GM18511 (cell line): ENCODE measurements at regions not wholly inside any gene's neighbourhood (a gene's known extent, or its start where the extent isn't known, plus 50 kb on each side); places are given as distances from the start of the nearest gene placed in this dataset.
"Not testable (repeated sequence)": the region's sequence is repeated elsewhere in the genome, so short reads cannot be mapped to it uniquely, and the experiment has no call there.

Source experiments
- ATAC-seq: cut with Tn5 transposase; IDR thresholded peaks from one replicate; pipeline ENCODE4 v1.9.1; 2021; ENCODE audit warnings: mild to moderate bottlenecking, moderate library complexity; ENCODE audit not compliant: unreplicated experiment

DNA sequence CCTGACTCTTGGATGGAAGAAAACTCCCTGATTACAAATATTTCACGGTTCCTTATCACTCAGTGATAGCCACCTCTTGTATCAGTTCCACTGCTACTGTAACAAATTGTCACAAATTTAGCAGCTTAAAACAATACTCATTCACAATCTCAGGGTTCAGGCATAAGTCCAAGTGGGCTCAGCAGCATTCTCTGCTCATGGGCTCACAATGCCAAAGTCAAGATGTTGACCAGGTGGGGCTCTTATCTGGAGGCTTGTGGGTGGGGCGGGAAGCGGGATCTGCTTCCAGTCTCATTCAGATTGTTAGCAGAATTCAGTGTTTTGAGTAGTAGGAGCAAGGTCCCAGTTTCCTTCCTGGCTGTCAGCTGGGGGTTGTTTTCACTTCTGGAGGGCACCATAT is 137.3 kb upstream of the FAM78B start:
- no peak for ATAC-seq

GRCh38 chr1:166305371-166305770 is 138.6 kb upstream of the FAM78B start:
- no peak for ATAC-seq

DNA sequence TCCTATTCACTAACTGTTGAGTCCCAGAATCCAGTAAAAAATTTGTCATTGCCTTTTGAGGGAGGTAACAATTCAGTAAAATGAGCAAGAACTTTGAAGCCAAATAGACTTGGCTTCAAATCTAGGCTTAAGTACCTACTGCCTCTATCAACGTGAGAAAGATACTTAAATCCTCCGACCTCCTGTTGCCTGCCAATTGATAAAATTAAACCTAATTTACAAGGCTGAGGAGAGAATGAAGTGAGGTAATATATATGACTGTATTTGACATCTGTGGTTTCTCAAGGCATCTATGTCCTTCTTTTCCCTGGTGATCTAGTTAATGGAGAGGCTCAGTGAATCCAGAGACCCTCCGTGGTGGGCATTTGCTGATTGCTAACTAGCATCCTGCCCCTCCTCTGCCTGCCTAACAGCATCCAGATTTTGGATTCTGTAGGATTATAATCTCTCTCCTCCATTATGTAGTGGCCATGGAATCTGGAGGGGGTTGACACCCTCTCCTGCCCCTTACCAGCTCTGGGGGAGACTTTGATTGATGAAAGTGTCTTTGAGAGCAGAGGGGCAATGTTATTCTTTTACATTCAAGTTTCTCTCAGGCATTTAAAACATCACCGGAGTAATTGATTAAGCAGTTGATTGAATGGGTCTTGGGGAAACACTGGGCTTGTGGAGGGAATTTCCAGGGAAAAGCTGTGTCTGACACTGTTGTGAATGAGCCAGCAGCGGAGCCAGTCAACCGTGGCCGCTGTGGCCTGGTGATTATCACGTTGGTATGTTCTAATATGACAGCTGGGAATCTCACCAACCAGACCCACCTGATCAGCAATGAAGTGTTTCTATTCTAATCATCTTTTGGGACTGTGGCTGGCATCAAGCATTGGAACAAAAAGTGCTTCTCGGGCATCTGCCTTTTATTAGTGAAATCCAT is 140.7 kb upstream of the FAM78B start:
- peak; percentile 42 for ATAC-seq

GRCh38 chr1:166316306-166316705 is 149.5 kb upstream of the FAM78B start:
- not testable (repeated sequence) for ATAC-seq

DNA sequence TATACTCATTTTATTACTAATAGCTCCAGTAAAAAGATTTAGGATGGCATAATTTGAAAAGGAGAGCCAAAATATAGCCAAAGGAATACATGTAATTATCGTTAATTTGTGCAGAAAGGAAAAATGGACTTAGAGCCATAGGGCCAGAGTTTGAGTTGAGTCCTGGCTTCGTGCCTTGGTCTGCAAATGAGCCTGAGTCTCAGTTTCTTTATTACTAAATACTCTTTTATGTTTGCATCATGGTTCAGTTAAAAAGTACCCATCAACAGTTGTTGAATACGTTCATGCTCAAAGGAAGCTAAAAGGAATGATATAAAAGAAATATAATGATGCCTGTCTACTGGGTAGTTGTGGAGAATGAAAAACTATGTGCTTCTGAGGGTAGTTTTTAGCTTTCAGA is 155.7 kb upstream of the FAM78B start:
- ATAC-seq = peak; percentile 68

- ATAC-seq = no peak
Observed at GRCh38 chr1:166327886-166328285, 161.1 kb upstream of the FAM78B start.

GRCh38 chr1:166328956-166329355 is 162.2 kb upstream of the FAM78B start:
- no peak for ATAC-seq

GRCh38 chr1:166330096-166330495 is 163.3 kb upstream of the FAM78B start:
- no peak for ATAC-seq

DNA sequence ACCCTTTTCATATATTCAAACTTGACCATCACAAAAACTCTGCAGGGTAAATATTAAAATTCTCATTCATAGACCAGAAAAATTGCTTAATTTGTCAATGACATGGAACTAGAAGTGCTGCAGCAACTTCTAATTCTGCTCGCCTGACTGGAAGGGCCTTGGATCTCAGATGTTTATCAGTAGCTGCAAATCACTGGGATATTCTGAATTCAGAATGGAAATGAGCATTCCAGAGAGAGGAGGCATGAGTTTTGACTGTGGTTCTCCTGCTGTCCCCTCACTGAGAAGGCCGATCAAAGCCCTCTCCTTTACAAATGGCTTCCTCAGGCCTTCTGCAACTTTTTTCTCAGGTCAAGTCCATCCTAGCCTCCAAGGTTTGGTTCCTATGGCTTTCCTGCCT is 171.3 kb upstream of the FAM78B start:
- no peak for ATAC-seq

DNA sequence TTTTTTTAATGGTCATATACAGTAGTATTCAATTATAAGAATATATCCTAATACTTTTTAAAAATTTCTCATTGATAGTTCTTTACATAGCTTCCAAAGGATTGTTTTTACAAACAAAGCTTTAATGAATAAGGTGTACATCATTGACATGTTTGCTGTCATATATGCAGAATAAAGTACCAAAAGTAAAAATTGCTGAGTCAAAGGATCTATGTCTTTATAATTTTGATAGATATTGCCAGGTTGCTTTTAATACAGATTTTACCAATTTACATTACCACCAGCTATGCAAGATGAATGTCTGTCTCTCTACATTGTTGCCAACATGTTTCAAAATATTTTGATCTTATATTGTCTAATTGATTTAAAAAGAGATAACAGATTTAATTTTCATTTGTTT is 173.9 kb upstream of the FAM78B start:
- ATAC-seq = no peak

GRCh38 chr1:166343276-166343675 is 176.5 kb upstream of the FAM78B start:
- ATAC-seq = no peak

- no peak for ATAC-seq
Observed at GRCh38 chr1:166350490-166350889, 183.7 kb upstream of the FAM78B start.

- no peak for ATAC-seq
Observed at GRCh38 chr1:166351676-166352075, 184.9 kb upstream of the FAM78B start.

- no peak for ATAC-seq
Observed at GRCh38 chr1:166353213-166353612, 186.4 kb upstream of the FAM78B start.

DNA sequence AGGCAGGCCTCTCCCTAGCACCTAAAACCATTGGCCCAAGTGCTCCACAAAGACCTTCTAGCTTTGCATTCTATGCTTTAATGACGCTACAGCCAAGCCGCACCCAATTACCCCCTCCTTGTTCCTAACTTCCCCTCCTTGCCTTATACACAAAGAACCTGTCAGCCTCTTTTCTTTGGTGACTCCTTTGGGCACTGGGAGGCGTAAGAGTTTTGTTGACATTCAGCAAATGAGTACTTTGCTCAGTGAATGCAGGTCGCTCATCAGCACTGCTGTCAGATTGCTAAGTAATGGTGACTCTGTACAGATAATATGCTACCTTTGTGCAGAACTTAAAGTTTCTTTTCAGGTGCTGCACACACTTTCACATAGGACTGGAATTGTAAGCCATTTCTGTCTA is 187.6 kb upstream of the FAM78B start:
- no peak for ATAC-seq

DNA sequence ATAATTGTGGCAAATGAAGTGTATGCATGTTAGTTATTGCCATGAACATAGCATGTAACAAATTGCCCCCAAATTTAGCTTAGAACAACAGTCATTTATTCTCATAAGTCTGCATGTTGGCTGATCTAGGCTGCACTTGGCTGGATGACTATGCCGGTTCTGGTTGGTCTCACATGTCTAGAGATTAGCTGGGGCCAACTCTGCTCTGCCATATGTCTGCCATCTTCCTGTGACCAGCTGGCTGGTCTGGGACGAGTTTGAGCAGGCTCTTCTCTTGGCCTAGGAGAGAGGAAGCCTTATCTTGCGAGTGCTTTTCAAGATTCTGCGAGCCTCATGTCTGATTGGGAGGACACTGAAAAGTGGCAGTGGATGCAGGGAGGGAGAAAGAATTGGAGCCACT is 198.3 kb upstream of the FAM78B start:
- ATAC-seq = no peak

DNA sequence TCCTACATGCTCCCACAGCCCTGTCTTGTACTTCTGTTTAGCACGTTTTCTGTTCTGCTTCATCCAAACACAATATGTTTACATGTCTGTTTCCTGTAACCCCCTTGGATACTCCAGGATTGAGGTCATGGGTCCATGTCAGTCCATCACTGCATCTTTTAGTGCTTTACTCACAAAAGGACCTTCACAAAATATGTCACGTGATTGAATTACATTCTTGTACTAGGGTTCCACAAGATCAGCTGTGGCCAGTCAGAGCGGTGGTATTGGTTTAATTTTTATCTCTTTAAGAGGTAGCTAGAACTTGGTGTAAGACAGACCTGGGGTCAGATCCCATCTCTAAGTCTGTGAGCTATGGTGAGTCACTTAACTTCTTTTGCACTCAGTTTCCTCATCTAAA is 201.2 kb upstream of the FAM78B start:
- ATAC-seq = no peak

GRCh38 chr1:166377896-166378295 is 211.1 kb upstream of the FAM78B start:
- ATAC-seq = no peak

DNA sequence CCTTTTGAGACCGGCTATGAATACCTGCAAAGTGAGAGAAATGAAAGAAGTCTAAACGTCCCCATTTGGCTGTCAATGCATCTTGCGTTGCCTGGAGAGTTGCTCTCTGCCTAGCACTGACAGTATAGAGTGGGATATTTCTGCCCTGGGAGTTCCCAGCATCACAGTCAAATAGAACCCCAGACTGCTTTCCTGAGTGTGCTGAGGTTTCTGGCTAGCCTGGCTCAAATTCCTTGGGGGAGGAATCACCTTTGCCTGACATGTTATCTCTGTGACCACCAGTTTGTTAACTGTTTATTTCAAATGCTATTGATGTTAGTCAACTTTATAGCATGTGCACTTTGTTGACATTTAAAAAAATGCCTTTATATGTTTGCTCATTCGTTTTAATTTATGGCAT is 212.0 kb upstream of the FAM78B start:
- no peak for ATAC-seq

DNA sequence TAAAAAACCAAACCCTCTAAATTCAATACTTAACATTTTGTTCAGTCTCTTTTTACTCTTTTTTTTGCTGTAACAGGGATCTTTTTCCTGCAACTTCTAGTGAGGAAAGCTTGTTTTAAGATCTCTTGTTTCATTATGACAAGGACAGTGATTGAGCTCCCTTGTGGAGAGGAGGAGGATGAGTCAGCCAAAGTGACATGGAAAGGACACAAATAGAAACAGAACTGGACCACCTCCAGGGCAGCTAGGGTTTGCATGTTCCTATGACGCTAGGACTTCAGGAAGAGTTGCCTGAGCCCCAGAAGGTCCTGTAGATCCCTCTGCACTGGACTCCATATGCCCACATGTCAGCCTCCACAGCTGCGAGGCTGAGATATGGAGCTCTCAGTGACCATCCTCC is 212.6 kb upstream of the FAM78B start:
- no peak for ATAC-seq

- ATAC-seq = no peak
Observed at GRCh38 chr1:166383137-166383536, 216.3 kb upstream of the FAM78B start.

- no peak for ATAC-seq
Observed at GRCh38 chr1:166383635-166384346, 217.0 kb upstream of the FAM78B start.
